Naive thymus-derived CD4-positive, alpha-beta T cell (primary cell): ENCODE measurements at regions not wholly inside any gene's neighbourhood (a gene's known extent, or its start where the extent isn't known, plus 50 kb on each side); places are given as distances from the start of the nearest gene placed in this dataset.

Experiments
- ATAC-seq: fragments of 150-1000 bp; cut with Tn5 transposase; 2 replicates; pipeline ENCODE4 v1.10.0; 2021; ENCODE audit warnings: mild to moderate bottlenecking, moderate library complexity
- CTCF ChIA-PET: fragments of 350-600 bp; sonication (Branson Sonifier 250); formaldehyde crosslinking; loops from one replicate; lab custom pipeline; 2021; ENCODE audit warnings: antibody characterized with exemption; lab: Charles Lee
- POLR2A ChIA-PET: fragments of 350-600 bp; sonication (Branson Sonifier 250); formaldehyde crosslinking; loops from one replicate; lab custom pipeline; 2021; ENCODE audit warnings: antibody characterized with exemption, inconsistent platforms; lab: Charles Lee
- DNase-seq, 9 donors: peaks; one replicate each; pipeline versions ENCODE4 v3.0.0 to v3.0.0-alpha.2; 2020 to 2022; ENCODE audit warnings: mixed read lengths in 1 of 9
- H3K27ac ChIP-seq: one replicate; pipeline ENCODE4 v1.7.0; 2013; ENCODE audit warnings: mild to moderate bottlenecking, low read depth, low read length, moderate library complexity
- H3K27me3 ChIP-seq, 2 donors: one replicate each; pipeline ENCODE4 v1.7.0; 2013; ENCODE audit warnings: low read length in 2 of 2, mild to moderate bottlenecking in 2 of 2, moderate library complexity in 2 of 2; ENCODE audit not compliant: control insufficient read depth in 2 of 2, insufficient read depth in 2 of 2
- H3K36me3 ChIP-seq, 3 experiments: 1 replicate in 2 of 3; 2 replicates in 1 of 3; pipeline ENCODE4 v1.7.0; 2013; ENCODE audit warnings: low read length in 3 of 3, mild to moderate bottlenecking in 3 of 3, moderate library complexity in 1 of 3; ENCODE audit not compliant: insufficient read depth in 3 of 3, control insufficient read depth in 2 of 3
- H3K4me1 ChIP-seq, 2 donors: one replicate each; pipeline ENCODE4 v1.7.0; 2013; ENCODE audit warnings: low read length in 2 of 2, mild to moderate bottlenecking in 2 of 2, moderate library complexity in 1 of 2; ENCODE audit not compliant: control insufficient read depth in 2 of 2, insufficient read depth in 2 of 2
- H3K4me3 ChIP-seq: 2 replicates; pipeline ENCODE4 v1.7.0; 2013; ENCODE audit warnings: mild to moderate bottlenecking, low read length
- H3K9me3 ChIP-seq, 3 experiments: 1 replicate in 2 of 3; 2 replicates in 1 of 3; pipeline ENCODE4 v1.7.0; 2013; ENCODE audit warnings: low read length in 3 of 3; ENCODE audit not compliant: control insufficient read depth in 2 of 3
- H3K27ac Mint-ChIP-seq, 9 donors: one replicate each; pipeline ENCODE4 v1.8.0; 2020 to 2022; ENCODE audit warnings: mixed read lengths in 9 of 9, mild to moderate bottlenecking in 8 of 9, moderate library complexity in 5 of 9, inconsistent platforms in 2 of 9
- H3K27me3 Mint-ChIP-seq, 5 donors: one replicate each; pipeline ENCODE4 v1.8.0; 2021 to 2022; ENCODE audit warnings: mixed read lengths in 5 of 5, mild to moderate bottlenecking in 1 of 5
- H3K36me3 Mint-ChIP-seq, 5 donors: one replicate each; pipeline ENCODE4 v1.8.0; 2020 to 2022; ENCODE audit warnings: mixed read lengths in 5 of 5, mild to moderate bottlenecking in 3 of 5, inconsistent platforms in 1 of 5
- H3K4me1 Mint-ChIP-seq, 7 donors: one replicate each; pipeline ENCODE4 v1.8.0; 2020 to 2022; ENCODE audit warnings: mixed read lengths in 7 of 7, mild to moderate bottlenecking in 3 of 7, inconsistent platforms in 1 of 7
- H3K4me3 Mint-ChIP-seq, 10 donors: one replicate each; pipeline ENCODE4 v1.8.0; 2020 to 2022; ENCODE audit warnings: mild to moderate bottlenecking in 10 of 10, mixed read lengths in 10 of 10, moderate library complexity in 6 of 10, inconsistent platforms in 2 of 10
- H3K9me3 Mint-ChIP-seq, 11 donors: one replicate each; pipeline ENCODE4 v1.8.0; 2020 to 2022; ENCODE audit warnings: mixed read lengths in 11 of 11, mild to moderate bottlenecking in 4 of 11, inconsistent platforms in 1 of 11, moderate library complexity in 1 of 11
- intact Hi-C, 2 donors: fragments of 100-400 bp; cut with micrococcal nuclease; formaldehyde crosslinking; loops; one replicate each; pipeline ENCODE4 v1.15.1; 2023

GRCh38 chr12:89259821-89260220 lies 92.5 kb downstream of the DUSP6 start:
- Histone ChIP-seq H3K4me3 (no peak overlapping the region), H3K27me3 (no peaks in the 10 kb centered on the region), H3K4me1 (no peaks in the 10 kb centered on the region), H3K36me3 (no peaks in the 10 kb centered on the region), H3K27ac (no peak overlapping the region), H3K9me3 (no peaks in the 10 kb centered on the region)
- no peak overlapping the region for H3K27ac Mint-ChIP-seq
- DNase-seq (no peak), ATAC-seq (no peak)
- no peaks in the 10 kb centered on the region for H3K27me3 Mint-ChIP-seq
- no peak overlapping the region for H3K4me3 Mint-ChIP-seq
- H3K9me3 Mint-ChIP-seq: peaks cover 0 to 20% (median 5%) of the 10 kb centered on the region in 11 donors
- CTCF ChIA-PET: no interaction called here
- POLR2A ChIA-PET: no interaction called here
- peaks cover 0 to 30% (median 5%) of the 10 kb centered on the region in 5 donors for H3K36me3 Mint-ChIP-seq
- H3K4me1 Mint-ChIP-seq: peaks cover 0 to 31% (median 4%) of the 10 kb centered on the region in 7 donors
- intact Hi-C loops: loop anchor here in 1 of 2 donors (1.0 to 2.0 kb wide), 2 partner anchors 8 to 15 kb away; no protein-coding TSS in a partner anchor

GRCh38 chr12:89258240-89258969 lies 93.9 kb downstream of the DUSP6 start:
- no peak overlapping the region for H3K27ac Mint-ChIP-seq

GRCh38 chr12:89257340-89257739 lies 95.0 kb downstream of the DUSP6 start:
- ChIA-PET CTCF (no interaction called here), POLR2A (no interaction called here)
- no peaks in the 10 kb centered on the region for H3K4me1 ChIP-seq

More at GRCh38 chr12:89258240-89258969, 93.9 kb downstream of the DUSP6 start:
- no peak for ATAC-seq
- Mint-ChIP-seq H3K4me1 (peaks cover 0 to 31% (median 4%) of the 10 kb centered on the region in 7 donors), H3K36me3 (peaks cover 0 to 41% (median 5%) of the 10 kb centered on the region in 5 donors), H3K4me3 (no peak overlapping the region), H3K9me3 (peaks cover 0 to 22% (median 5%) of the 10 kb centered on the region in 11 donors), H3K27me3 (no peaks in the 10 kb centered on the region)
- Histone ChIP-seq H3K9me3 (no peaks in the 10 kb centered on the region), H3K27ac (no peak overlapping the region), H3K36me3 (no peaks in the 10 kb centered on the region), H3K27me3 (no peaks in the 10 kb centered on the region), H3K4me3 (no peak overlapping the region), H3K4me1 (no peaks in the 10 kb centered on the region)
- ChIA-PET CTCF (no interaction called here), POLR2A (interaction anchor here (1.0 kb wide), 1 partner anchor 8 kb away, joined by 4 read pairs; no protein-coding TSS in a partner anchor)
- intact Hi-C loops: no loop called here
- no peak for DNase-seq

GRCh38 chr12:89256060-89256459 lies 96.2 kb downstream of the DUSP6 start:
- ChIA-PET CTCF (interaction anchor here (1.0 kb wide), 1 partner anchor 11 kb away, joined by 3 read pairs; no protein-coding TSS in a partner anchor), POLR2A (interaction anchor here (0.7 kb wide), 1 partner anchor 19 kb away, joined by 3 read pairs; no protein-coding TSS in a partner anchor)
- Histone ChIP-seq H3K27me3 (no peaks in the 10 kb centered on the region), H3K36me3 (no peaks in the 10 kb centered on the region), H3K4me1 (peaks cover 0 to 2% of the 10 kb centered on the region in 2 donors), H3K27ac (no peak overlapping the region), H3K4me3 (no peak overlapping the region), H3K9me3 (no peaks in the 10 kb centered on the region)
- ATAC-seq (no peak), DNase-seq (no peak)
- Mint-ChIP-seq H3K9me3 (peaks cover 0 to 28% (median 5%) of the 10 kb centered on the region in 11 donors), H3K36me3 (peaks cover 0 to 50% (median 5%) of the 10 kb centered on the region in 5 donors), H3K4me1 (peaks cover 7 to 35% (median 11%) of the 10 kb centered on the region in 7 donors), H3K27ac (no peak overlapping the region), H3K4me3 (no peak overlapping the region), H3K27me3 (no peaks in the 10 kb centered on the region)
- intact Hi-C loops: no loop called here

More at GRCh38 chr12:89257340-89257739, 95.0 kb downstream of the DUSP6 start:
- peaks cover 0 to 25% (median 5%) of the 10 kb centered on the region in 11 donors for H3K9me3 Mint-ChIP-seq
- no peaks in the 10 kb centered on the region for H3K27me3 Mint-ChIP-seq
- Histone ChIP-seq H3K36me3 (no peaks in the 10 kb centered on the region), H3K27ac (no peak overlapping the region), H3K27me3 (no peaks in the 10 kb centered on the region), H3K4me3 (no peak overlapping the region), H3K9me3 (no peaks in the 10 kb centered on the region)
- H3K27ac Mint-ChIP-seq: no peak overlapping the region
- H3K36me3 Mint-ChIP-seq: peaks cover 0 to 42% (median 5%) of the 10 kb centered on the region in 5 donors
- intact Hi-C loops: no loop called here
- no peak for ATAC-seq
- DNase-seq: no peak
- H3K4me3 Mint-ChIP-seq: no peak overlapping the region
- H3K4me1 Mint-ChIP-seq: peaks cover 0 to 32% (median 4%) of the 10 kb centered on the region in 7 donors

- H3K4me1 ChIP-seq: peaks cover 0 to 3% of the 10 kb centered on the region in 2 donors
- no peak overlapping the region for H3K27ac Mint-ChIP-seq
- peaks cover 0 to 21% (median 5%) of the 10 kb centered on the region in 11 donors for H3K9me3 Mint-ChIP-seq
- no peaks in the 10 kb centered on the region for H3K9me3 ChIP-seq
- H3K4me3 Mint-ChIP-seq: no peak overlapping the region
- H3K4me1 Mint-ChIP-seq: peaks cover 7 to 38% (median 21%) of the 10 kb centered on the region in 7 donors
- POLR2A ChIA-PET: no interaction called here
- peaks cover 0 to 38% (median 5%) of the 10 kb centered on the region in 5 donors for H3K36me3 Mint-ChIP-seq
- no peaks in the 10 kb centered on the region for H3K27me3 Mint-ChIP-seq
- no peaks in the 10 kb centered on the region for H3K36me3 ChIP-seq
- no peaks in the 10 kb centered on the region for H3K27me3 ChIP-seq
- H3K27ac ChIP-seq: no peak overlapping the region
- DNase-seq (no peak), ATAC-seq (no peak)
- intact Hi-C loops: no loop called here
- H3K4me3 ChIP-seq: no peak overlapping the region
- CTCF ChIA-PET: no interaction called here
Measured at GRCh38 chr12:89253488-89253887, 98.8 kb downstream of the DUSP6 start.

GRCh38 chr12:89252284-89252683 lies 100.0 kb downstream of the DUSP6 start:
- Histone ChIP-seq H3K4me3 (no peak overlapping the region), H3K4me1 (peaks cover 0 to 3% of the 10 kb centered on the region in 2 donors), H3K36me3 (no peaks in the 10 kb centered on the region), H3K27me3 (no peaks in the 10 kb centered on the region), H3K9me3 (no peaks in the 10 kb centered on the region), H3K27ac (no peak overlapping the region)
- intact Hi-C loops: loop anchor here in 1 of 2 donors (1.0 kb wide), 1 partner anchor 8 kb away; no protein-coding TSS in a partner anchor
- no peaks in the 10 kb centered on the region for H3K27me3 Mint-ChIP-seq
- H3K9me3 Mint-ChIP-seq: peaks cover 0 to 15% (median 0%) of the 10 kb centered on the region in 11 donors
- no peak overlapping the region for H3K27ac Mint-ChIP-seq
- DNase-seq (no peak), ATAC-seq (no peak)
- CTCF ChIA-PET: no interaction called here
- H3K4me3 Mint-ChIP-seq: no peak overlapping the region
- POLR2A ChIA-PET: interaction anchor here (0.8 kb wide), 1 partner anchor 14 kb away, joined by 3 read pairs; no protein-coding TSS in a partner anchor
- peaks cover 0 to 33% (median 0%) of the 10 kb centered on the region in 5 donors for H3K36me3 Mint-ChIP-seq
- H3K4me1 Mint-ChIP-seq: peaks cover 7 to 40% (median 18%) of the 10 kb centered on the region in 7 donors
